ENCODE measurements at regions not wholly inside any gene's neighbourhood (a gene's known extent, or its start where the extent isn't known, plus 50 kb on each side); places are given as distances from the start of the nearest gene placed in this dataset.
A peak's percentile ranks its signal among the peaks of the same experiment; 100 is the strongest.
"Not testable (repeated sequence)": the region's sequence is repeated elsewhere in the genome, so short reads cannot be mapped to it uniquely, and the experiment has no call there.

DNA sequence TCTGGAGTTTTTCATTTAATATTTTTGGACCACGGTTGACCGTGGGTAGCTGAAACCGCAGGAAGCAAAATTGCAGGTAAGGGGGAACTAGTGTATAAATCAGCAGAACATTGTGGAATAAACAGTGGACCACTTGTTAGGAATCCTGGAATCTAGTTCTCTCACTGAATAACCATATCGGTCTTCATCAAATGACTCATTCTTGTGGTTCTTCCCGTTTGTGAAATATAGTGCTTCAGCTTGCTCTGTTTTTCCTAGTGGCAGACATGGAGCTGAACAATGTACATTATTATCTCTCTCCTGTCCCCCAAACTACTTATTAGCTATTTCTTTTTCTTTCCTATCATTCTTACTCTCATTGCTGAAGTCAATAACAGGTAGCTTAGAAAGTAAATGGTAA is 61.9 kb downstream of the HSPA13 start:
- DNase-seq = no peak

DNA sequence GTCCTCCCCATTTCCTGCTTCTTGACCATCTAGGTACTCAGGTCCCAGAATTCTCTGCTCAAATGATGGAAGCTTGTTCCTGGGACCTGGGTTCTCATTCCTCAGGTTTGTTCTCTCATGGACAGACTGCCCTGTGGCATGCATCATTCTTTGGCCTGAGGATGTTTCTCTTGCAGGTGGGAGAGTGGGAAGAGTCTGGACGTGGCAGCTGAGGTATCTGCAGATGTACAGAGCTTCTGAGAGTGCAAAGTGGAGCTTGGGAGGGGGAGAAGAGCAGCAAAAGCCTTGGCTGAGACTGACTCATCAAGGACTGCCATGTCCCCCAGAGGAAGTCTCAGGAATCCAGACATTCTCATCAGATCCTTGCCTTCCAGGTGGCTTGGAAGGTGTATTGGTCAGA is 63.1 kb downstream of the HSPA13 start:
- DNase-seq = no peak

DNA sequence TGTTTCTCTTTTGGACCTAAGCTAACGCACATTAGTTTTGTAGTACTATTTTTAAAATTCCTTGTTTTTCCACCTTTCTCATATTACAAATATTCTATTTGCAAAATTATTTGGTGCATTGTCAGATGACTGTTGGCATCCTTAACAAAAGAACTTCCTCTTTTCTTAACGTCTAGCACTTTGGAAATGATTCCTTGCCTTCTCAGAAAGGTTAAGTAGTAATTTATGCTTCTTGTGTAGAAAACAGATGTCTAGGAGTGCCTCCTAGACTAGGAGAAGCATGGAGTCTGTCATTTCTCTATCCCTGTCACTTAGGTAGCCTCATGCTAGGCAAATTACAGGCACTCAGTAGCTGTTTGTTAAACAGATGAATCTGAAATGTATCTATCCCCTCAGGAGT is 64.4 kb downstream of the HSPA13 start:
- no peak for DNase-seq

GRCh38 chr21:14317507-14317906 is 65.4 kb downstream of the HSPA13 start:
- DNase-seq = no peak

DNA sequence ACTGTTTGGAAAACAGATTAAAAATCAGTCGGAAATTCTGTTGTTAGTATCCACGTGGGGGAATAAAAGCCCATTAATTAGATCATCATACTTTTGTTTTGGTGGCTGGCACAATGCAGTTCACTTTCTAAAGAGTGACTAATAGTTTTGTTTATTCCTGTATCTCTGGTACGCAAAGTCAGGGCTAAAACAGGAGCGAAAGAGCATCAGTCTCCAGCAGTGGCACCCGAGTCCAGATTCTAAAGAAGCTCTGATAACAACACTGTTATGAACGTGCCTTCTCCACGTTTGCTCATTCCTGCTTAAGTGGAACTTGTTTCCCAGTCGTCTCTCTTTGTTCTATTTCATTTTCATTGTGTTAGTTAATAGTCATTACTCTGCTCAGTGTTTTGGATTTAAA is 69.6 kb downstream of the HSPA13 start:
- DNase-seq = no peak

DNA sequence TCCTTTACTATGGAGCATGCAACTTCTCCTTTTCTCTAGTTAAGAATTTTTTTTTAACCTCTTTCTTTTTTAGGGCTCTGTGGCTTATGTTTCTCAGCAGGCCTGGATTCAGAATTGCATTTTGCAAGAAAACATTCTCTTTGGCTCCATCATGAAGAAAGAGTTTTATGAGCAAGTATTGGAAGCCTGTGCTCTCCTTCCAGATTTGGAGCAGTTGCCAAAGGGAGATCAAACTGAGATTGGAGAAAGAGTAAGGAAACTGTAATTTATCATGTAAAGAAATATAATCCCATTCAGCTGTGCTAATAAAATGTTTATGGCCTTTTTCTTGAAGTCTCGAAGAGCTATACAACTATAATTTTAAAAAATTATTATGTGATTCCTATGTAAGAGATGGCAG is 70.1 kb downstream of the HSPA13 start:
- no peak for DNase-seq

DNA sequence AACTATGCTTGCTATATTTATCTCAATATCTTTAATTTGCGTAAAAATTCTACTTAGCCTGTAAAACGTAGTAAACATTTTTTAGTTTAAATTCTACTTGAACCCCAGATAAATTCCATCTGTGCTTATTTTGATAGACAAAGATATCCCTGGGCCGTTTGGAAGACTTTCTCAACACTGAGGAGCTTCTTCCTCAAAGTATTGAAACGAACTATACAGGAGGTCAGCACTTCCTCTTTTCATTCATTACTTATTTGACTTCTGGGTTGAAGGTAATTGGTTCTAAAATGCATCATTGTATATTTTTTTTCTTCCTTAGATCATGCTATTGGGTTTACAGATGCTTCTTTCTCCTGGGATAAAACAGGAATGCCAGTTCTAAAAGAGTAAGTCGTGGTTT is 74.7 kb downstream of the HSPA13 start:
- no peak for DNase-seq

GRCh38 chr21:14306126-14306907 is 76.6 kb downstream of the HSPA13 start:
- DNase-seq = peak; percentile 5

GRCh38 chr21:14303731-14304488 is 79.0 kb downstream of the HSPA13 start:
- no peak for DNase-seq

GRCh38 chr21:14300074-14300473 is 82.9 kb downstream of the HSPA13 start:
- no peak for DNase-seq

GRCh38 chr21:14290576-14290975 is 74.6 kb downstream of the RBM11 start:
- DNase-seq = no peak

DNA sequence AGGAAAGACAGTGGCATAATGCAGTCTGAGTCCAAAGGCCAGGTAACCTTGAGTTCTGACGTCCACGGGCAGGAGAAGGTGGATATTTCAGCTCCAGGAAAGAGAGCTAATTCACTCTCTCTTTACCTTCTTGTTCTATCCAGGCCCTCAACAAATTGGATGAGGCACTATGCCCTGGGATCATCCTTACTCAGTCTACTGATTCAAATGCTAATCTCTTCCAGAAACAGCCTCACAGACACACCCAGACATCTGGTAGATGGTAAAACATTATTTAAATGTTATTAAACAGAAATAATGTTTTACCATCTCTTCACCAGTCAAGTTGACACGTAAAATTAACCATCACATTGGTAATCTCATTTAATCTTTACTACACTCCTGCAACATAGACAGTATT is 73.0 kb downstream of the RBM11 start:
- no peak for DNase-seq

DNA sequence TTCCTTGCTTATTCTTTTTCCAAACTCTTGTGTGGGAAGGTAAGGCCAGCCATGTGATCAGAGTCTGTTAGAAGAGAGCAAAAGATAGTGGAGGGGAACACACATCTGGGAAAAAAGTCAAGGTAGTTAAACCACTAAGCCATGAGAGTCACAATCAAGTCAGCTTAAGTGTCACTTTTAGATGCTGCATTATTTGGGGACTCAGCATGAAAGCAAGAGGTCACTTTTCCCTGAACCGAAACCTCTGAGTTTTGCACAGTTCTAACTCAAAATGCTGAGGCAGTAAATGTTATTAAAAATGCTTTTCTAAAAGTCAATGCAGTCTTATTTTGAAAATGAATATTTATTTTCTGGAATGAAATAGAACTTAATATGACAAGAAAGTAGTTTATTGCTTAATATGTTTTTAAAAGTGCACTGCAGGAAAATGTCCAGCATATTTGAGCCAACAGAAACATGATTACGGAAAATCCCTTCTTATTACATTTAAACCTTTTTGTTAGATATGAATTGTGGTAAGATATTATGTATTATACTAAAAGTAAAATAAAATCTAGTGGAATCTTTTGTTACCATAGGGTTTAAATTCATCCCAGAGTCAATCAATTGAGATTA is 69.3 kb downstream of the RBM11 start:
- DNase-seq = no peak

- DNase-seq = no peak
Observed at GRCh38 chr21:14284481-14284880, 68.5 kb downstream of the RBM11 start.

DNA sequence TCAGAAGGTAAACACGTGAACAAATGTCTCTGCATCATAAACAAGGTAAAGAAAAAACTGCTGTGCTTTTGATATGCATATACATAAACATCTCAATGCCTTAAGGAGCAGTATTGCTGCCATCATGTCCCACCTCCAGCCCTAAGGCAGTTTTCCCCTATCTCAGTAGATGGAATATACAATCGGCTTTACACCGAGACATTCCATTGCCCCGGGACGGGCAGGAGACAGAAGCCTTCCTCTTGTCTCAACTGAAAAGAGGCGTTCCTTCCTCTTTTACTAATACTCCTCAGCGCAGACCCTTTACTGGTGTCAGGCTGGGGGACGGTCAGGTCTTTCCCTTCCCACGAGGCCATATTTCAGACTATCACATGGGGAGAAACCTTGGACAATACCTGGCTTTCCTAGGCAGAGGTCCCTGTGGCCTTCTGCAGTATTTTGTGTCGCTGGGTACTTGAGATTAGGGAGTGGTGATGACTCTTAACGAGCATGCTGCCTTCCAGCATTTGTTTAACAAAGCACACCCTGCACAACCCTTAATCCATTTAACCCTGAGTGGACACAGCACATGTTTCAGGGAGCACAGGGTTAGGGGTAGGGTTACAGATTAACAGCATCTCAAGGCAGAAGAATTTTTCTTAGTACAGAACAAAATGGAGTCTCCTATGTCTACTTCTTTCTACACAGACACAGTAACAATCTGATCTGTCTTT is 65.4 kb downstream of the RBM11 start:
- not testable (repeated sequence) for DNase-seq

All from NCI-H69 (cell line).